ENCODE measurements at regions not wholly inside any gene's neighbourhood (a gene's known extent, or its start where the extent isn't known, plus 50 kb on each side); places are given as distances from the start of the nearest gene placed in this dataset.

DNA sequence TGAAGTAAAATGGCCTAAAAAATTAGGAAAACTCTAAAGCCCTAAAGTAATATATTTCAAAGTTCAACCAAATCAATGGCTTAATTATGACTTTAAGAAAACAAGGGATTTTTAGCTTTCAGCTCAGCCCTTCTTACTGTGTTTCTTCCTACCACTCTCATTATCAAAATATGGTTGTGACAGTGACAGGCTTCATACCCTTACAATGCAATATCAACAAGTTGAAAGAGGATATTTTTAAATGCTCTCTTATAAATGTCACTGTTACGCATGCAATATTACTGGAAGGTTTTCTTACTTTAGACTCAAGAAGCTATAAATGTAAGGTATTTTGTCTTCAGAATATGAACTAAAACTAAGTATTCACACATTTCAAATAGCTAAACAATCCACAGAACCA is 1225.7 kb upstream of the MIR17HG start:
- Mint-ChIP-seq H3K9me3 (no peaks in the 10 kb centered on the region), H3K36me3 (ENCODE audit: low read depth) (no peaks in the 10 kb centered on the region), H3K4me1 (no peaks in the 10 kb centered on the region)

DNA sequence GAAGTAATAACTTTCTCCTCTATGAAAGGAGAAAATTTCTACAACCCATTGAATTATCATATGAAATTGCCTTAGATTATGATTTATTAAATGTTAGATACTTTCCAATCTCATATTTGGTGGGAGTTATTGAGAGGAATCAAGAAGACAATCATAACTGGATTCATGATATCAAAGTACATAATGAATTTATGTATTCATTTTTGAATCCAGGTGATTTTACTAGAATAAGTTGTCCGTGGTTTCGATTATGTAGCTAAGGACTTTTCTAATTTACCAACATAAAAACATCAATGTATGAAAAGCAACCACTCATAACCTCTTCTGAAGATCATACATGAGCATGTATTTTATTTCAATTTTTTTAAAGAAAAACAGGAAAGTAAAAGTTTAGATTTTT is 1225.0 kb upstream of the MIR17HG start:
- no peaks in the 10 kb centered on the region for H3K4me1 Mint-ChIP-seq
- TF ChIP-seq, protein P1, sequence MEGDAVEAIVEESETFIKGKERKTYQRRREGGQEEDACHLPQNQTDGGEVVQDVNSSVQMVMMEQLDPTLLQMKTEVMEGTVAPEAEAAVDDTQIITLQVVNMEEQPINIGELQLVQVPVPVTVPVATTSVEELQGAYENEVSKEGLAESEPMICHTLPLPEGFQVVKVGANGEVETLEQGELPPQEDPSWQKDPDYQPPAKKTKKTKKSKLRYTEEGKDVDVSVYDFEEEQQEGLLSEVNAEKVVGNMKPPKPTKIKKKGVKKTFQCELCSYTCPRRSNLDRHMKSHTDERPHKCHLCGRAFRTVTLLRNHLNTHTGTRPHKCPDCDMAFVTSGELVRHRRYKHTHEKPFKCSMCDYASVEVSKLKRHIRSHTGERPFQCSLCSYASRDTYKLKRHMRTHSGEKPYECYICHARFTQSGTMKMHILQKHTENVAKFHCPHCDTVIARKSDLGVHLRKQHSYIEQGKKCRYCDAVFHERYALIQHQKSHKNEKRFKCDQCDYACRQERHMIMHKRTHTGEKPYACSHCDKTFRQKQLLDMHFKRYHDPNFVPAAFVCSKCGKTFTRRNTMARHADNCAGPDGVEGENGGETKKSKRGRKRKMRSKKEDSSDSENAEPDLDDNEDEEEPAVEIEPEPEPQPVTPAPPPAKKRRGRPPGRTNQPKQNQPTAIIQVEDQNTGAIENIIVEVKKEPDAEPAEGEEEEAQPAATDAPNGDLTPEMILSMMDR (conservative IDR thresholded peaks at IDR 0.05), result no peak
- H3K36me3 Mint-ChIP-seq (ENCODE audit: low read depth), result no peaks in the 10 kb centered on the region
- H3K4me3 Mint-ChIP-seq, result no peak overlapping the region
- H3K27me3 Mint-ChIP-seq (ENCODE audit: low read depth), result no peaks in the 10 kb centered on the region
- no peak for DNase-seq (ENCODE audit: low read depth, low spot score)
- no peaks in the 10 kb centered on the region for H3K9me3 Mint-ChIP-seq
- H3K27ac Mint-ChIP-seq (ENCODE audit: unreplicated experiment), result no peak overlapping the region

More for the DNA sequence above, 1225.7 kb upstream of the MIR17HG start:
- Mint-ChIP-seq H3K4me3 (no peak overlapping the region), H3K27me3 (ENCODE audit: low read depth) (no peaks in the 10 kb centered on the region), H3K27ac (ENCODE audit: unreplicated experiment) (no peak overlapping the region)
- no peak for DNase-seq (ENCODE audit: low read depth, low spot score)
- TF ChIP-seq, protein P1 (conservative IDR thresholded peaks at IDR 0.05), result no peak

DNA sequence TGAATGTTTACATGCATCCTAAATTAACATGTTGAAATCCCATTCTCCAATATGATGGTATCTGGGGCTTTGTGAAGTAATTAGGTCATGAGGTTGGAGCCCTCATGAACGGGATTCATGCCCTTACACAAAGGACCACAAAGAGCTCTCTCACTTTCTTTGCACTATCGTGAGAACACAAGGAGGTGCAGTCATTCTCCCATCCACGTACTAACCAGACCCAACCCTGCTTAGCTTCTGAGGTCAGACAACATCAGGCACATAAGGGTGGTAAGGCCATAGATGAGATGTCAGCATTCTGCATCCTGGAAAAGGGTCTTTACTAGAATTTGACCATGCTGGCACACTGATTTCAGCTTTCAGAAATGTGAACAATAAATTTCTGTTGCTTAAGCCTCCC is 1211.9 kb upstream of the MIR17HG start:
- no peaks in the 10 kb centered on the region for H3K4me1 Mint-ChIP-seq
- H3K9me3 Mint-ChIP-seq, result peaks cover 2% of the 10 kb centered on the region
- TF ChIP-seq, protein P1 (conservative IDR thresholded peaks at IDR 0.05), result no peak
- no peaks in the 10 kb centered on the region for H3K36me3 Mint-ChIP-seq (ENCODE audit: low read depth)
- no peak overlapping the region for H3K4me3 Mint-ChIP-seq
- no peak for DNase-seq (ENCODE audit: low read depth, low spot score)
- no peak overlapping the region for H3K27ac Mint-ChIP-seq (ENCODE audit: unreplicated experiment)
- no peaks in the 10 kb centered on the region for H3K27me3 Mint-ChIP-seq (ENCODE audit: low read depth)

DNA sequence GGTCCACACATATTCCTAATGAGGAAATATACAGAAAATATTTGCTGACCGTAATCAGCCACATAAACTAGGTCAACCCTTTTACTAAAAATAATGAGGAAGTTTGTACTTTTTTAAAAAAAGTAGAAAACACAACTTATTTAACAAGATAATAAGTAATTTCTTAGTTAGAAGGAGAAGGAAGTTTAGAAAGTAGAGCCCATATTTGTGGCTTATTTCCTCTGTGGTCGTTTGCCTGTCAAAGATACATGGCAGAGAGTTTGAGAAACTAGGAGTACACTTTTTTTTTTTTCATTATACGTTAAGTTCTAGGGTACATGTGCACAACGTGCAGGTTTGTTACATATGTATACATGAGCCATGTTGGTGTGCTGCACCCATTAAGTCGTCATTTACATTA is 1205.2 kb upstream of the MIR17HG start:
- Mint-ChIP-seq H3K4me3 (no peak overlapping the region), H3K4me1 (peaks cover 6% of the 10 kb centered on the region), H3K27me3 (ENCODE audit: low read depth) (no peaks in the 10 kb centered on the region), H3K27ac (ENCODE audit: unreplicated experiment) (no peak overlapping the region), H3K36me3 (ENCODE audit: low read depth) (no peaks in the 10 kb centered on the region), H3K9me3 (no peaks in the 10 kb centered on the region)
- TF ChIP-seq, protein P1 (conservative IDR thresholded peaks at IDR 0.05), result no peak
- no peak for DNase-seq (ENCODE audit: low read depth, low spot score)

DNA sequence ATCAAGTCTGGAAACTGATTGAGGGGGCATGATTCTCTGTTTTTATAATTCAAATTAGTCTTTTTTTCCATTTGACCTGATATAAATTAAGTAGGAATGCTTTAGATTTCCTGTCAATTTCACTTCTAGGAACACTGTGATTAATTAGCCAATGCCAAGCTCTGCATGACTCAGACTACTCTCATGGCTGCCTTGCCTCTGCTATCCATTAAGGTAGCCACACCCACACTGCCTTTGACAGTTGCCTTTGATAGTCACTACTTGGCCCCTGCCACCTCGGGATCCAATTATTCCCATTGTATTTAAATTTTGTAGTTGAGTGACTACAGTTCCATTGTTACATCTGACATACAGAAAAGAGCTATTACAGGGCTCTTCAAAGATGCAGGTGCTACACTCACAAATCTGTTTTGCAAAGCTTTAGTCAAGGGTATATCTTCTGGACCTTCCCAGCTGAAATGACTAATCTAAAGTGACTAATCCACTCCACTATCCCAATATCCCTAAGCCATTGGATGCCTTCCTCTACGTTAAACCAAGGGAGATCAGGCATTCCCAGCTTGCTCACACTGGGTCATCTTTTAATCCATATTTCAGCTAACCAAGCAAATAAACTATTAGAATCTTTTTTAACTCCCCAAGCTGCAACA is 1193.1 kb upstream of the MIR17HG start:
- TF ChIP-seq, protein P1 (conservative IDR thresholded peaks at IDR 0.05), result no peak
- no peak for DNase-seq (ENCODE audit: low read depth, low spot score)
- Mint-ChIP-seq H3K9me3 (peaks cover 2% of the 10 kb centered on the region), H3K27me3 (ENCODE audit: low read depth) (no peaks in the 10 kb centered on the region), H3K36me3 (ENCODE audit: low read depth) (no peaks in the 10 kb centered on the region), H3K4me1 (no peaks in the 10 kb centered on the region), H3K4me3 (no peak overlapping the region), H3K27ac (ENCODE audit: unreplicated experiment) (no peak overlapping the region)
